ENCODE measurements at regions not wholly inside any gene's neighbourhood (a gene's known extent, or its start where the extent isn't known, plus 50 kb on each side); places are given as distances from the start of the nearest gene placed in this dataset.

GRCh38 chr20:12936020-12936419, 72.8 kb upstream of the SPTLC3 start:
- TF ChIP-seq POLR2A (IDR thresholded peaks at IDR 0.05) (no peak), CTCF (IDR thresholded peaks at IDR 0.05 in 4 of 5, conservative IDR thresholded peaks at IDR 0.05 in 1 of 5) (no peak)
